Tibial nerve (tissue), 4 donors: ENCODE measurements at regions not wholly inside any gene's neighbourhood (a gene's known extent, or its start where the extent isn't known, plus 50 kb on each side); places are given as distances from the start of the nearest gene placed in this dataset.

Experiments used
- DNase-seq, 2 donors: peaks; one replicate each; pipeline ENCODE4 v3.0.0-alpha.2; 2019; ENCODE audit warnings: low spot score in 2 of 2
- H3K27ac ChIP-seq, 4 donors: fragments of 200-600 bp; sonication (generic) in 3 of 4; one replicate each; pipeline ENCODE4 v1.5.1; 2017 to 2019; ENCODE audit warnings: mild to moderate bottlenecking in 1 of 4
- H3K27me3 ChIP-seq, 2 donors: fragments of 200-600 bp; sonication (generic) in 1 of 2; one replicate each; pipeline versions ENCODE4 v1.5.1 to v1.6.0; 2017 to 2019
- H3K36me3 ChIP-seq, 3 donors: fragments of 200-600 bp; sonication (generic); one replicate each; pipeline ENCODE4 v1.5.1; 2018 to 2019
- H3K4me1 ChIP-seq, 4 donors: fragments of 200-600 bp; sonication (generic) in 3 of 4; one replicate each; pipeline ENCODE4 v1.5.1; 2017 to 2019
- H3K4me3 ChIP-seq, 4 donors: fragments of 200-600 bp; sonication (generic) in 3 of 4; one replicate each; pipeline ENCODE4 v1.5.1; 2017 to 2019; ENCODE audit warnings: mild to moderate bottlenecking in 1 of 4, moderate library complexity in 1 of 4
- H3K9me3 ChIP-seq, 4 donors: fragments of 200-600 bp; sonication (generic) in 3 of 4; one replicate each; pipeline ENCODE4 v1.5.1; 2017 to 2019
- CTCF ChIP-seq, 5 experiments: fragments of 200-600 bp in 3 of 5; fragments of 450-650 bp in 2 of 5; sonication (generic) in 3 of 5; IDR thresholded peaks; one replicate each; pipeline ENCODE4 v1.5.1; 2016 to 2019; ENCODE audit warnings: antibody characterized with exemption in 5 of 5, mild to moderate bottlenecking in 3 of 5, moderate library complexity in 2 of 5
- EP300 ChIP-seq, 2 donors: sonication (generic); formaldehyde crosslinking; IDR thresholded peaks; one replicate each; pipeline ENCODE4 v1.6.1; 2017; ENCODE audit warnings: antibody characterized with exemption in 2 of 2, mild to moderate bottlenecking in 1 of 2
- POLR2A ChIP-seq, 2 donors: fragments of 450-650 bp; IDR thresholded peaks; one replicate each; pipeline ENCODE4 v1.6.1; 2017; ENCODE audit warnings: antibody characterized with exemption in 2 of 2, mild to moderate bottlenecking in 2 of 2, moderate library complexity in 2 of 2
- WGBS, 2 donors: methylation state at CpG; one replicate each; pipeline ENCODE4 v1.1.5; 2018; 5-methylcytosine and 5-hydroxymethylcytosine counted together

- Histone ChIP-seq H3K27ac (no peak overlapping the region), H3K27me3 (no peaks in the 10 kb centered on the region), H3K4me3 (no peak overlapping the region), H3K9me3 (peaks cover 0 to 3% (median 0%) of the 10 kb centered on the region in 4 donors), H3K36me3 (no peaks in the 10 kb centered on the region), H3K4me1 (no peaks in the 10 kb centered on the region)
- TF ChIP-seq EP300 (IDR thresholded peaks at IDR 0.05) (no peak), CTCF (IDR thresholded peaks at IDR 0.05) (no peak), POLR2A (IDR thresholded peaks at IDR 0.05) (no peak)
- no peak for DNase-seq
- 58 to 68% methylated on average over 2 of the region's 2 CpGs for WGBS, 2 donors
These were observed 964.5 kb upstream of the CHORDC1 start for GRCh38 chr11:91187314-91187713.

DNA sequence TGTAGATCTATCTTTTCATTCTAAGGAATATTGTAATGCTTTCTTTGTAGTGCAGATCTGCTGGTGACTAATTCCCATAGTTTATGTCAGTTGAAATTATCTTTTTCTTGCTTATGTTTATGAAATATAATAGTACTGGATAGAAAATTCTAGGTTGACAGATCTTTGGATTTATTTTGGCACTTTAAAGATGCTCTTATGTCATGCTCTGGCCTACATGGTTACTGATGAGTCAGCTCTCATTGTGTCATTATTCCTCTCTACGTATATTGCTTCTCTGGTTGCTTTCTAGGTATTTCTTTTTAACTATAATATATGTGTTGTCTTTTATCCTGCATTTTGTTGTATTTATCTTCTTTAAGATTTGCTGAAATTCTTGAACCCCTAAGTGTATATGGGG, 955.5 kb upstream of the CHORDC1 start:
- Histone ChIP-seq H3K36me3 (no peaks in the 10 kb centered on the region), H3K27me3 (no peaks in the 10 kb centered on the region), H3K4me1 (no peaks in the 10 kb centered on the region), H3K4me3 (no peak overlapping the region), H3K27ac (no peak overlapping the region), H3K9me3 (peaks cover 0 to 14% (median 0%) of the 10 kb centered on the region in 4 donors)
- TF ChIP-seq CTCF (IDR thresholded peaks at IDR 0.05), result no peak
- TF ChIP-seq EP300 (IDR thresholded peaks at IDR 0.05), result no peak
- no peak for TF ChIP-seq POLR2A (IDR thresholded peaks at IDR 0.05)
- DNase-seq, result no peak
- 61 to 64% methylated on average over 1 of the region's 1 CpG for WGBS, 2 donors

DNA sequence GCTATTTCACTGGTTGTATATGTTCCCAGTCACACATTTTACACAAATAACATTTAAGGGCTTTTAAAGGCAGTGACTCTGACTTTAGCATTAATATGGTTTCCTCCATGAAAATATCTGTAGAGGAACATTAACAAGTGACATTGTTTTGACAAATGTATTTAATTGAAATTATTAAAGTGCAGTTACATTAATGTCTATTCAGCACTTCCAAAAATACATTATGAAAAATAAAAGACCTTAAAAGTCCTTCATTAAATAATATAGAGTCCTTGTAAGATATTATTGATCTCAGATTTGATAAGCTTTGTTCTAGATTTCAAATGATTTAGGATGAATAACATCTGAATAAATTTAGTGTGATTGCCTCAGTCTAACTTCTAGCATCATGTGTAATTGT, 951.9 kb upstream of the CHORDC1 start:
- TF ChIP-seq POLR2A (IDR thresholded peaks at IDR 0.05) (no peak), EP300 (IDR thresholded peaks at IDR 0.05) (no peak), CTCF (IDR thresholded peaks at IDR 0.05) (no peak)
- Histone ChIP-seq H3K4me3 (no peak overlapping the region), H3K27me3 (no peaks in the 10 kb centered on the region), H3K36me3 (no peaks in the 10 kb centered on the region), H3K27ac (no peak overlapping the region), H3K9me3 (no peaks in the 10 kb centered on the region), H3K4me1 (no peaks in the 10 kb centered on the region)
- no peak for DNase-seq

DNA sequence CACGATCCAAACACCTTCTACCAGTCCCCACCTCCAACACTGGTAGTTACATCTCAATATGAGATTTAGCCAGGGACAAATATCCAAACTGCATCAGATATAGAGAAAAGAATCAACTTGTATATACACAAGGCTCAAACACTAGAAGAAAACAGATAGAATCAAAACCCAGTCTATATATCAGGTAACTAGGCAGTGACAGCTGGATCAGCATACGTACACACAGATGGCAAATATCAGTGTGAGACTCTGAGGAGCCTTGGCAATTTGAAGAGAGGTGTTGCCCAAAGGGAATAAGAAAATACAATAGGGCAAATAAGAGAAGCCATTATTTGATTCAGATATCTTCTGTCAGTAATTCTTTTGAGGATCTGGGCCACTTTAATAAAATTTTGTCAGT, 951.3 kb upstream of the CHORDC1 start:
- H3K4me1 ChIP-seq, result no peaks in the 10 kb centered on the region
- no peak overlapping the region for H3K27ac ChIP-seq
- TF ChIP-seq EP300 (IDR thresholded peaks at IDR 0.05), result no peak
- no peak overlapping the region for H3K4me3 ChIP-seq
- H3K9me3 ChIP-seq, result no peaks in the 10 kb centered on the region
- H3K27me3 ChIP-seq, result no peaks in the 10 kb centered on the region
- WGBS, 2 donors, result 76 to 90% methylated on average over 2 of the region's 2 CpGs
- H3K36me3 ChIP-seq, result no peaks in the 10 kb centered on the region
- no peak for DNase-seq

- H3K4me3 ChIP-seq, result no peak overlapping the region
- H3K9me3 ChIP-seq, result no peaks in the 10 kb centered on the region
- no peaks in the 10 kb centered on the region for H3K4me1 ChIP-seq
- DNase-seq, result no peak
- no peaks in the 10 kb centered on the region for H3K36me3 ChIP-seq
- H3K27ac ChIP-seq, result no peak overlapping the region
- no peaks in the 10 kb centered on the region for H3K27me3 ChIP-seq
- TF ChIP-seq EP300 (IDR thresholded peaks at IDR 0.05) (no peak), CTCF (IDR thresholded peaks at IDR 0.05) (no peak)
These were observed 950.9 kb upstream of the CHORDC1 start for GRCh38 chr11:91173701-91174100.

- DNase-seq, result no peak
- no peak overlapping the region for H3K27ac ChIP-seq
- no peaks in the 10 kb centered on the region for H3K4me1 ChIP-seq
- TF ChIP-seq EP300 (IDR thresholded peaks at IDR 0.05), result no peak
- no peak for TF ChIP-seq POLR2A (IDR thresholded peaks at IDR 0.05)
- no peak for TF ChIP-seq CTCF (IDR thresholded peaks at IDR 0.05)
- no peaks in the 10 kb centered on the region for H3K27me3 ChIP-seq
- H3K36me3 ChIP-seq, result no peaks in the 10 kb centered on the region
- H3K9me3 ChIP-seq, result no peaks in the 10 kb centered on the region
- H3K4me3 ChIP-seq, result no peak overlapping the region
These were observed 947.9 kb upstream of the CHORDC1 start for GRCh38 chr11:91170711-91171110.
